HCT116 (cell line): ENCODE measurements at regions not wholly inside any gene's neighbourhood (a gene's known extent, or its start where the extent isn't known, plus 50 kb on each side); places are given as distances from the start of the nearest gene placed in this dataset.
"Not testable (repeated sequence)": the region's sequence is repeated elsewhere in the genome, so short reads cannot be mapped to it uniquely, and the experiment has no call there.

Source experiments
- CTCF ChIP-seq, 3 experiments: fragments of 200-600 bp in 1 of 3; sonication (generic) in 1 of 3; IDR thresholded peaks in 2 of 3; conservative IDR thresholded peaks in 1 of 3; 2 replicates each; pipeline ENCODE4 v1.5.1; 2012 to 2017; ENCODE audit warnings: low read depth in 2 of 3, low read length in 2 of 3, antibody characterized with exemption in 1 of 3, borderline replicate concordance in 1 of 3, control low read depth in 1 of 3, mild to moderate bottlenecking in 1 of 3, mixed read lengths in 1 of 3, mixed run types in 1 of 3, moderate library complexity in 1 of 3; ENCODE audit not compliant: insufficient read depth in 1 of 3
- ELF1 ChIP-seq: IDR thresholded peaks from 2 replicates; pipeline ENCODE4 v1.6.1; 2012; ENCODE audit warnings: low read depth, borderline replicate concordance
- EZH2 ChIP-seq: fragments of 200-600 bp; sonication (generic); IDR thresholded peaks from 2 replicates; pipeline ENCODE4 v1.6.1; 2017; ENCODE audit warnings: antibody characterized with exemption, mixed run types
- EZH2phosphoT487 ChIP-seq: fragments of 200-600 bp; IDR thresholded peaks from 2 replicates; pipeline ENCODE4 v1.6.1; 2018; ENCODE audit warnings: antibody characterized with exemption, borderline replicate concordance
- MAX ChIP-seq: IDR thresholded peaks from 2 replicates; pipeline ENCODE4 v1.6.1; 2012
- POLR2A ChIP-seq: IDR thresholded peaks from 2 replicates; pipeline ENCODE4 v1.7.0; 2011; ENCODE audit warnings: borderline replicate concordance; ENCODE audit not compliant: insufficient read depth, insufficient read length; ENCODE audit errors: extremely low read depth
- SRF ChIP-seq: IDR thresholded peaks from 2 replicates; pipeline ENCODE4 v1.6.1; 2012; ENCODE audit warnings: low read depth
- TCF7L2 ChIP-seq: IDR thresholded peaks from 2 replicates; pipeline ENCODE4 v1.7.0; 2011; ENCODE audit warnings: borderline replicate concordance, inconsistent platforms; ENCODE audit not compliant: insufficient read depth, insufficient read length; ENCODE audit errors: extremely low read depth
- ZBTB33 ChIP-seq: IDR thresholded peaks from 2 replicates; pipeline ENCODE4 v1.6.1; 2011; ENCODE audit warnings: mild to moderate bottlenecking, low read length, moderate library complexity; ENCODE audit not compliant: insufficient replicate concordance; ENCODE audit errors: extremely low read depth
- ZNF274 ChIP-seq: fragments of 200-500 bp; sonication (Bioruptor generic); IDR thresholded peaks from 2 replicates; pipeline ENCODE4 v1.6.1; 2014; ENCODE audit warnings: mild to moderate bottlenecking, low read depth, low read length, inconsistent platforms

DNA sequence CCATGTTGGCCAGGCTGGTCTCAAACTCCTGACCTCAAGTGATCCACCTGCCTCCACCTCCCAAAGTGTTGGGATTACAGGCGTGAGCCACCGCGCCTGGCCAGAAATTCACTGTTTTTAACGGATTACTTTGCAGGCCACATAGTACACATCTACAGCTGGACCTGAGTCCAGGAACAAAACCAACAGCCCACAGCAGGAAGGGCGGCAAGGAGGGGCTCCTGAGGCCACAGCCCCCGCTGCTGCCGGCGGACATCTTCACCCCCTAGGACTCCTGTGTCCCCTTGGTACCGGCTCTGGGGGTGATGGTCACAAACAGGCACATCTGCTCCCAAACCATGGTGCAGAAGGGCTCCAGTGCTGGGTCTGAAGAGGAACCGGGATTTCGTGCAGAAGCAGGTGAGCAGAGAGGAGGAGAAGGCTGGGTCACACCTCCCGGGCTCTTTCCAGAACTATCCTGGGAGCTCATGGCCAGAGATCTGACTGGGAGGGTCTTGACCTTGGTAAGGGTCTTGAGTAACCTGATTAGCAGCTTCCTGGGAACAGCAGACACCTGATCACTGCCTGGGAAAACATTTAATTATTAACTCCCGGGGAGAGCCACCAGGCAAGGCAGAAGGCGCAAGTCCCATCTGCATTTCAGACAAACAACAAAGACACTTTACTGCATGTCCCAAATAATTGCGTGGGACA lies 99.9 kb downstream of the SHANK2 start:
- not testable (repeated sequence) for TF ChIP-seq EZH2; TCF7L2; MAX; CTCF (IDR thresholded peaks at IDR 0.05 in 2 of 3, conservative IDR thresholded peaks at IDR 0.05 in 1 of 3; ENCODE audit: borderline replicate concordance in 1 of 3, insufficient read depth in 1 of 3, low read depth in 2 of 3, low read length in 2 of 3); ELF1; ZBTB33; EZH2phosphoT487; SRF; POLR2A; ZNF274
